HFFc6 (cell line): ENCODE measurements at regions not wholly inside any gene's neighbourhood (a gene's known extent, or its start where the extent isn't known, plus 50 kb on each side); places are given as distances from the start of the nearest gene placed in this dataset.

ENCODE experiments used
- DNase-seq: peaks from one replicate; pipeline ENCODE4 v3.0.0-alpha.2; 2018
- H3K27ac Mint-ChIP-seq: 2 replicates; pipeline ENCODE4 v1.8.0; 2020; ENCODE audit warnings: mild to moderate bottlenecking, mixed read lengths
- H3K27me3 Mint-ChIP-seq: 2 replicates; pipeline ENCODE4 v1.8.0; 2021; ENCODE audit warnings: mild to moderate bottlenecking, moderate library complexity, mixed read lengths; ENCODE audit not compliant: insufficient read depth
- H3K36me3 Mint-ChIP-seq: 2 replicates; pipeline ENCODE4 v1.8.0; 2021; ENCODE audit warnings: low read depth, mixed read lengths
- H3K4me1 Mint-ChIP-seq: 2 replicates; pipeline ENCODE4 v1.8.0; 2020; ENCODE audit warnings: low read depth, mixed read lengths
- H3K4me3 Mint-ChIP-seq: 2 replicates; pipeline ENCODE4 v1.8.0; 2020; ENCODE audit warnings: mild to moderate bottlenecking, moderate library complexity, mixed read lengths
- H3K9me3 Mint-ChIP-seq: 2 replicates; pipeline ENCODE4 v1.8.0; 2020; ENCODE audit warnings: mild to moderate bottlenecking, mixed read lengths
- CTCF ChIP-seq: fragments of 200-600 bp; sonication (generic); IDR thresholded peaks from 2 replicates; pipeline ENCODE4 v1.5.0; 2021; ENCODE audit warnings: antibody characterized with exemption, mild to moderate bottlenecking

- DNase-seq = no peak
Measured at GRCh38 chr9:79817438-79818004, 245.8 kb downstream of the TLE4 start.

GRCh38 chr9:79813258-79813638 is 241.5 kb downstream of the TLE4 start:
- TF ChIP-seq CTCF = no peak
- H3K36me3 Mint-ChIP-seq = no peaks in the 10 kb centered on the region
- H3K4me3 Mint-ChIP-seq = no peak overlapping the region
- no peaks in the 10 kb centered on the region for H3K9me3 Mint-ChIP-seq
- DNase-seq = no peak
- peaks cover 34% of the 10 kb centered on the region for H3K4me1 Mint-ChIP-seq
- peaks cover 5% of the 10 kb centered on the region; the same call in 1 of the 2 replicates for H3K27me3 Mint-ChIP-seq
- no peak overlapping the region for H3K27ac Mint-ChIP-seq

More at GRCh38 chr9:79817438-79818004, 245.8 kb downstream of the TLE4 start:
- Mint-ChIP-seq H3K4me3 (no peak overlapping the region), H3K4me1 (peaks cover 7% of the 10 kb centered on the region), H3K9me3 (no peaks in the 10 kb centered on the region), H3K27ac (no peak overlapping the region), H3K36me3 (0 out of 2 replicates have a peak, but pooled peaks cover 4% of the 10 kb centered on the region), H3K27me3 (peaks cover 7% of the 10 kb centered on the region)
- no peak for TF ChIP-seq CTCF

- H3K27me3 Mint-ChIP-seq = peaks cover 5% of the 10 kb centered on the region; the same call in 1 of the 2 replicates
Measured at GRCh38 chr9:79812507-79813257, 240.9 kb downstream of the TLE4 start.

GRCh38 chr9:79812099-79812498 is 240.3 kb downstream of the TLE4 start:
- H3K4me3 Mint-ChIP-seq = no peak overlapping the region
- no peak overlapping the region for H3K27ac Mint-ChIP-seq
- peaks cover 4% of the 10 kb centered on the region for H3K27me3 Mint-ChIP-seq
- no peak for DNase-seq
- H3K9me3 Mint-ChIP-seq = no peaks in the 10 kb centered on the region
- no peaks in the 10 kb centered on the region for H3K36me3 Mint-ChIP-seq
- TF ChIP-seq CTCF = no peak
- H3K4me1 Mint-ChIP-seq = peaks cover 34% of the 10 kb centered on the region

More at GRCh38 chr9:79812507-79813257, 240.9 kb downstream of the TLE4 start:
- H3K36me3 Mint-ChIP-seq = no peaks in the 10 kb centered on the region
- H3K27ac Mint-ChIP-seq = no peak overlapping the region
- no peak overlapping the region for H3K4me3 Mint-ChIP-seq
- no peak for DNase-seq
- no peaks in the 10 kb centered on the region for H3K9me3 Mint-ChIP-seq
- peaks cover 34% of the 10 kb centered on the region for H3K4me1 Mint-ChIP-seq
- TF ChIP-seq CTCF = no peak

GRCh38 chr9:79809931-79810330 is 238.2 kb downstream of the TLE4 start:
- TF ChIP-seq CTCF = no peak
- Mint-ChIP-seq H3K27ac (no peak overlapping the region), H3K4me1 (peaks cover 34% of the 10 kb centered on the region), H3K9me3 (no peaks in the 10 kb centered on the region), H3K36me3 (no peaks in the 10 kb centered on the region), H3K4me3 (peak overlapping the region; percentile 29; the same call in 1 of the 2 replicates), H3K27me3 (peaks cover 5% of the 10 kb centered on the region)
- peak; percentile 83 for DNase-seq
